HepG2 (cell line): ENCODE measurements at regions not wholly inside any gene's neighbourhood (a gene's known extent, or its start where the extent isn't known, plus 50 kb on each side); places are given as distances from the start of the nearest gene placed in this dataset.

Experiments
- ATAC-seq: fragments of 200-7000 bp; cut with Tn5 transposase; 3 replicates; pipeline ENCODE4 v1.9.1; 2020; ENCODE audit warnings: mild to moderate bottlenecking, moderate library complexity
- BruUV-seq: library from RNA; stranded (reverse); fragments of 400-500 nt; replicated peaks from 2 replicates; lab custom pipeline; 2021; lab: Mats Ljungman, UMichigan
- CTCF ChIA-PET: fragments of 300-600 bp; formaldehyde crosslinking; extraction: SDS; loops from one replicate; lab custom pipeline; 2021; ENCODE audit warnings: low total read pairs, inconsistent platforms, low intra/inter-chr PET ratio; lab: Yijun Ruan, JAX
- POLR2A ChIA-PET: fragments of 350-600 bp; sonication (Branson Sonifier 250); formaldehyde crosslinking; loops from one replicate; lab custom pipeline; 2020; ENCODE audit warnings: antibody characterized with exemption, inconsistent platforms; lab: Yijun Ruan, JAX
- DNase-seq: peaks from one replicate; pipeline ENCODE4 v3.0.0-alpha.2; 2015; ENCODE audit warnings: low spot score
- FAIRE-seq: peaks from 3 replicates; lab custom pipeline; 2011; peaks lifted over from hg19 to GRCh38; lab: Jason Lieb, UNC
- H2AFZ ChIP-seq: one replicate; pipeline ENCODE4 v1.6.1; 2011; ENCODE audit warnings: low read length, inconsistent platforms
- H3K27ac ChIP-seq: fragments of 300-600 bp; 3 replicates; pipeline ENCODE4 v1.8.0; 2011; ENCODE audit warnings: mixed run types, mild to moderate bottlenecking, mixed read lengths, low read length, inconsistent platforms; ENCODE audit not compliant: insufficient read depth; ENCODE audit errors: extremely low read length
- H3K27me3 ChIP-seq, 2 experiments: fragments of 200-600 bp in 1 of 2; 2 replicates in 1 of 2; 3 replicates in 1 of 2; pipeline versions ENCODE4 v1.6.0 to v1.8.0; 2011; ENCODE audit warnings: low read length in 2 of 2, mild to moderate bottlenecking in 2 of 2, moderate library complexity in 2 of 2, inconsistent platforms in 1 of 2; ENCODE audit not compliant: insufficient read depth in 2 of 2, control insufficient read depth in 1 of 2
- H3K36me3 ChIP-seq, 2 experiments: fragments of 200-600 bp in 1 of 2; replicated peaks in 1 of 2; 2 replicates in 1 of 2; 3 replicates in 1 of 2; pipeline versions ENCODE4 v1.5.1 to v1.8.0; 2011; ENCODE audit warnings: low read length in 2 of 2, inconsistent platforms in 1 of 2; ENCODE audit not compliant: insufficient read depth in 2 of 2, control insufficient read depth in 1 of 2
- H3K4me1 ChIP-seq: 2 replicates; pipeline ENCODE4 v1.5.1; 2012; ENCODE audit warnings: low read length, inconsistent platforms; ENCODE audit not compliant: insufficient read depth
- H3K4me2 ChIP-seq: 2 replicates; pipeline ENCODE4 v1.6.0; 2011; ENCODE audit warnings: low read depth, low read length, inconsistent platforms
- H3K4me3 ChIP-seq, 3 experiments: fragments of 200-600 bp in 1 of 3; sonication (generic), shearing (Covaris generic) in 1 of 3; replicated peaks in 1 of 3; 2 replicates each; pipeline ENCODE4 v1.5.1; 2011 to 2016; ENCODE audit warnings: low read length in 3 of 3, inconsistent platforms in 2 of 3, low read depth in 2 of 3, mild to moderate bottlenecking in 2 of 3, control low read depth in 1 of 3, mixed read lengths in 1 of 3; ENCODE audit not compliant: insufficient read depth in 1 of 3
- H3K79me2 ChIP-seq: one replicate; pipeline ENCODE4 v1.6.1; 2011; ENCODE audit warnings: low read length, inconsistent platforms; ENCODE audit not compliant: insufficient read depth
- H3K9ac ChIP-seq: 2 replicates; pipeline ENCODE4 v1.6.0; 2011; ENCODE audit warnings: mild to moderate bottlenecking, low read depth, low read length, inconsistent platforms; ENCODE audit not compliant: insufficient read depth
- H3K9me3 ChIP-seq: 2 replicates; pipeline ENCODE4 v1.5.1; 2012; ENCODE audit warnings: mild to moderate bottlenecking, low read length
- H4K20me1 ChIP-seq: 2 replicates; pipeline ENCODE4 v1.6.0; 2011; ENCODE audit warnings: inconsistent platforms, mild to moderate bottlenecking, low read length, moderate library complexity; ENCODE audit not compliant: insufficient read depth
- ARNT ChIP-seq: fragments of 450-650 bp; IDR thresholded peaks from 2 replicates; pipeline ENCODE4 v1.6.1; 2017
- HOXA5 ChIP-seq: sonication (generic); formaldehyde crosslinking; IDR thresholded peaks from 2 replicates; pipeline ENCODE4 v1.4.0; 2020; ENCODE audit warnings: missing genetic modification reagents
- MEF2D ChIP-seq: sonication (generic); formaldehyde crosslinking; IDR thresholded peaks from 2 replicates; pipeline ENCODE4 v1.5.1; 2020; ENCODE audit warnings: mild to moderate bottlenecking, missing genetic modification reagents
- NFIB ChIP-seq: sonication (generic); formaldehyde crosslinking; IDR thresholded peaks from 2 replicates; pipeline ENCODE4 v1.9.0; 2021; ENCODE audit warnings: missing genetic modification reagents, mild to moderate bottlenecking, borderline replicate concordance
- PCBP2 ChIP-seq: fragments of 200-400 bp; formaldehyde crosslinking; optimal IDR thresholded peaks from 2 replicates; pipeline ENCODE3; 2018; ENCODE audit warnings: low read length, low read depth; ENCODE audit not compliant: poor library complexity, severe bottlenecking
- RFXANK ChIP-seq: IDR thresholded peaks from 2 replicates; pipeline ENCODE4 v1.6.1; 2016
- TBP ChIP-seq: sonication (generic); formaldehyde crosslinking; IDR thresholded peaks from 2 replicates; pipeline ENCODE4 v1.5.0; 2020; ENCODE audit warnings: missing genetic modification reagents
- ZBED4 ChIP-seq: sonication (generic); formaldehyde crosslinking; IDR thresholded peaks from 2 replicates; pipeline ENCODE4 v1.4.0; 2020; ENCODE audit warnings: missing genetic modification reagents, borderline replicate concordance
- ZEB1 ChIP-seq: IDR thresholded peaks from 2 replicates; pipeline ENCODE4 v1.6.1; 2012; ENCODE audit warnings: mild to moderate bottlenecking, low read depth, inconsistent platforms; ENCODE audit not compliant: insufficient replicate concordance
- ZKSCAN1 ChIP-seq: fragments of 150-350 bp; IDR thresholded peaks from 2 replicates; pipeline ENCODE4 v1.6.1; 2014; ENCODE audit warnings: low read length
- WGBS: methylation state at CpG from one replicate; pipeline ENCODE4 v1.1.6; 2017; ENCODE audit warnings: low lambda C conversion rate; 5-methylcytosine and 5-hydroxymethylcytosine counted together
- in situ Hi-C: cut with HindIII; loops from 2 replicates; pipeline ENCODE4 v1.10.0; 2017; ENCODE audit warnings: low pct_unique_long_range_greater_than_20kb; ENCODE audit not compliant: extremely low pct_ligation_motif_present
- intact Hi-C: fragments of 100-400 bp; cut with micrococcal nuclease; formaldehyde crosslinking; loops from one replicate; pipeline ENCODE4 v1.10.0; 2022; ENCODE audit not compliant: unreplicated experiment

DNA sequence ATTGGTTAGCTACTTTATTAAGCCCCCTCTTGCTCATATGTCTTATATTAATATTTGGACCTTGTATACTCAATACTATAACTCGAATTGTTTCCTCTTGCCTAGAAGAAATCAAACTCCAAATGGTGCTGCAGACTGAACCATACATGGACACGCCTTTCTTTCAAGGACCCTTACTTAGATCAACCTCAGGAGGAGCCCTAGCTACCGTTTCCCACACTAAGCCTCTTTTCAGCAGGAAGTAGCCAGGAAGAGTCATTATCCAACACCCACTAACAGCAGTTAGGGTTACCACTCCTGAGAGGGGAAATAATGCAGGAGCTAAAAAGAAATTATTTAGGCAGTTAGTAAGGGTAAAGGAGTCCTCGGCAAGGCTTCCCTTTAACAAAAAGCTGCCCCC, 243.8 kb upstream of the PUM3 start:
- no peaks in the 10 kb centered on the region; a peak in 1 of 5 replicates for H3K27me3 ChIP-seq
- no peak for DNase-seq
- ChIA-PET CTCF (no interaction called here), POLR2A (no interaction called here)
- H3K36me3 ChIP-seq = no peaks in the 10 kb centered on the region
- H3K79me2 ChIP-seq = no peaks in the 10 kb centered on the region
- no peak overlapping the region for H3K27ac ChIP-seq
- no peaks in the 10 kb centered on the region for H3K4me1 ChIP-seq
- FAIRE-seq = no peak
- H3K4me3 ChIP-seq = no peak overlapping the region
- WGBS = 26% methylated on average over 4 of the region's 4 CpGs
- no peak for ATAC-seq
- TF ChIP-seq TBP (CRISPR knock-in tag) (no peak), HOXA5 (CRISPR knock-in tag) (no peak), MEF2D (no peak), PCBP2 (no peak), ZEB1 (no peak), NFIB (CRISPR knock-in tag) (no peak), ZBED4 (CRISPR knock-in tag) (no peak), RFXANK (CRISPR knock-in tag) (no peak), ZKSCAN1 (no peak), ARNT (no peak)
- in situ Hi-C loops = no loop called here
- intact Hi-C loops = no loop called here
- no TSS peak for BruUV-seq
- H4K20me1 ChIP-seq = no peaks in the 10 kb centered on the region
- no peak overlapping the region for H2AFZ ChIP-seq
- no peaks in the 10 kb centered on the region for H3K9me3 ChIP-seq
- H3K4me2 ChIP-seq = no peak overlapping the region
- H3K9ac ChIP-seq = no peak overlapping the region
